Gastroesophageal sphincter (tissue), 3 donors: ENCODE measurements at regions not wholly inside any gene's neighbourhood (a gene's known extent, or its start where the extent isn't known, plus 50 kb on each side); places are given as distances from the start of the nearest gene placed in this dataset.

Experiments
- CTCF ChIP-seq, 4 experiments: fragments of 200-600 bp in 2 of 4; fragments of 450-650 bp in 2 of 4; sonication (generic) in 1 of 4; IDR thresholded peaks; one replicate each; pipeline ENCODE4 v1.5.1; 2017 to 2019; ENCODE audit warnings: antibody characterized with exemption in 4 of 4, mild to moderate bottlenecking in 2 of 4, moderate library complexity in 2 of 4
- EP300 ChIP-seq: sonication (generic); formaldehyde crosslinking; IDR thresholded peaks from one replicate; pipeline ENCODE4 v1.6.1; 2017; ENCODE audit warnings: antibody characterized with exemption, mild to moderate bottlenecking
- POLR2A ChIP-seq, 2 donors: fragments of 450-650 bp; IDR thresholded peaks; one replicate each; pipeline ENCODE4 v1.6.1; 2017; ENCODE audit warnings: antibody characterized with exemption in 2 of 2, mild to moderate bottlenecking in 2 of 2, moderate library complexity in 1 of 2

GRCh38 chr2:21353879-21354679, 230.3 kb downstream of the TDRD15 start:
- TF ChIP-seq POLR2A (IDR thresholded peaks at IDR 0.05) (no peak), CTCF (IDR thresholded peaks at IDR 0.05) (no peak), EP300 (no peak)
